Effector memory CD8-positive, alpha-beta T cell (primary cell): ENCODE measurements at regions not wholly inside any gene's neighbourhood (a gene's known extent, or its start where the extent isn't known, plus 50 kb on each side); places are given as distances from the start of the nearest gene placed in this dataset.

Source experiments
- ATAC-seq: fragments of 150-1000 bp; cut with Tn5 transposase; replicated peaks from 2 replicates; pipeline ENCODE4 v1.10.0; 2021; ENCODE audit warnings: mild to moderate bottlenecking, moderate library complexity
- DNase-seq, 3 experiments: peaks; one replicate each; pipeline ENCODE4 v3.0.0; 2021
- H3K27ac Mint-ChIP-seq, 2 donors: one replicate each; pipeline ENCODE4 v1.8.0; 2022; ENCODE audit warnings: mild to moderate bottlenecking in 2 of 2, mixed read lengths in 2 of 2, moderate library complexity in 2 of 2
- H3K27me3 Mint-ChIP-seq, 2 donors: one replicate each; pipeline ENCODE4 v1.8.0; 2022; ENCODE audit warnings: mixed read lengths in 2 of 2
- H3K36me3 Mint-ChIP-seq: one replicate; pipeline ENCODE4 v1.8.0; 2022; ENCODE audit warnings: mild to moderate bottlenecking, moderate library complexity, mixed read lengths; ENCODE audit not compliant: insufficient read depth
- H3K4me1 Mint-ChIP-seq, 2 donors: one replicate each; pipeline ENCODE4 v1.8.0; 2022; ENCODE audit warnings: low read depth in 2 of 2, mixed read lengths in 2 of 2
- H3K4me3 Mint-ChIP-seq, 2 donors: one replicate each; pipeline ENCODE4 v1.8.0; 2022; ENCODE audit warnings: mild to moderate bottlenecking in 2 of 2, mixed read lengths in 2 of 2, moderate library complexity in 2 of 2
- H3K9me3 Mint-ChIP-seq, 2 donors: one replicate each; pipeline ENCODE4 v1.8.0; 2022; ENCODE audit warnings: mixed read lengths in 2 of 2

DNA sequence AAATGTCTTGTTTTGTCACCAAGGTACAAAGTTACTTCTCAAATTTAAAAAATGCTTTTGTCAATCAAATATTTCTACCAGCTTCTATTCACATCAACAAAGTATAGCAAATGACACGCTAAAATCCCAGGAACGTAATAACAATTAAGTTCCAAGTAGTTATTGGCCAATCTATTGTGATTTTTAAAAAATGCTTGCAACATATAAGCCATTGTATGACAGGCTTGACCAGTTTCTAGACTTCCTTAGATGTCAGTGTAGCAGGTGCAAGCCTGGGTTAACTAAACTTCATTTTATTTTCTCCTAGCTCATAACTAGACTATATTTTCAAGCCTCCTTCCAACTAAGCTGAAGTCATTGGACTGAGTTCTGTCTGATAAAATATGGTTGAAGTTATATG is 494.5 kb upstream of the PKN2 start:
- no peak for DNase-seq
- H3K27me3 Mint-ChIP-seq = peaks cover 5 to 10% of the 10 kb centered on the region in 2 donors
- H3K27ac Mint-ChIP-seq = no peak overlapping the region
- ATAC-seq = no peak
- H3K4me1 Mint-ChIP-seq = no peaks in the 10 kb centered on the region
- no peak overlapping the region for H3K4me3 Mint-ChIP-seq
- no peaks in the 10 kb centered on the region for H3K36me3 Mint-ChIP-seq
- no peaks in the 10 kb centered on the region for H3K9me3 Mint-ChIP-seq

GRCh38 chr1:88191917-88192316 is 492.2 kb upstream of the PKN2 start:
- no peaks in the 10 kb centered on the region for H3K36me3 Mint-ChIP-seq
- H3K27ac Mint-ChIP-seq = no peak overlapping the region
- peaks cover 0 to 5% of the 10 kb centered on the region in 2 donors for H3K27me3 Mint-ChIP-seq
- no peaks in the 10 kb centered on the region for H3K4me1 Mint-ChIP-seq
- DNase-seq (no peak), ATAC-seq (no peak)
- no peak overlapping the region for H3K4me3 Mint-ChIP-seq
- H3K9me3 Mint-ChIP-seq = no peaks in the 10 kb centered on the region

DNA sequence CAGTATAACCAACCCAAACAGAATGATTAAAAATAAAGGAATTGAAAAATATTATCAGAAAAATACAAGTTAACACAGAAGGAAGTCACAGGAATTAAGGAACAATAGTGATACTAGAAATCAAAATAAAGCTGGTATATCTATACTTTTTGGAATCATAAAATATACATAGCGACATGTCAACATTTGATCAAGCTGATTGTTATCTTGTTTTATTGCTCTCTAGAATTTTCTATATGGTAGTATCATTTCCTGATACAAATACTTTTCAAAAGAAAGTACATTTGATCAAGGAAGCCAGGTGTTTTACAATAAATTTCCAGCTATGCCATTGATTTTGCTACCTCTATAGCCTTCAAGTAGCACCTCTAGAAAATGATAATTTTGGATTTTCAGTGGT is 489.5 kb upstream of the PKN2 start:
- no peak for DNase-seq
- no peak overlapping the region for H3K4me3 Mint-ChIP-seq
- H3K36me3 Mint-ChIP-seq = no peaks in the 10 kb centered on the region
- no peaks in the 10 kb centered on the region for H3K4me1 Mint-ChIP-seq
- H3K27ac Mint-ChIP-seq = no peak overlapping the region
- ATAC-seq = no peak
- peaks cover 0 to 5% of the 10 kb centered on the region in 2 donors for H3K27me3 Mint-ChIP-seq
- H3K9me3 Mint-ChIP-seq = no peaks in the 10 kb centered on the region

- H3K4me3 Mint-ChIP-seq = no peak overlapping the region
- no peak for ATAC-seq
- H3K9me3 Mint-ChIP-seq = peaks cover 1 to 6% of the 10 kb centered on the region in 2 donors
- H3K27me3 Mint-ChIP-seq = no peaks in the 10 kb centered on the region
- no peaks in the 10 kb centered on the region for H3K36me3 Mint-ChIP-seq
- no peak for DNase-seq
- no peaks in the 10 kb centered on the region for H3K4me1 Mint-ChIP-seq
- no peak overlapping the region for H3K27ac Mint-ChIP-seq
These were observed 483.5 kb upstream of the PKN2 start for GRCh38 chr1:88200545-88200944.

GRCh38 chr1:88204111-88204510 is 480.0 kb upstream of the PKN2 start:
- Mint-ChIP-seq H3K27ac (no peak overlapping the region), H3K9me3 (peaks cover 1 to 6% of the 10 kb centered on the region in 2 donors), H3K4me3 (no peak overlapping the region), H3K27me3 (peaks cover 0 to 9% of the 10 kb centered on the region in 2 donors), H3K36me3 (no peaks in the 10 kb centered on the region), H3K4me1 (no peaks in the 10 kb centered on the region)
- DNase-seq (no peak), ATAC-seq (no peak)

GRCh38 chr1:88204612-88205167 is 479.4 kb upstream of the PKN2 start:
- H3K36me3 Mint-ChIP-seq = no peaks in the 10 kb centered on the region
- H3K4me1 Mint-ChIP-seq = no peaks in the 10 kb centered on the region
- no peak for DNase-seq
- peaks cover 0 to 9% of the 10 kb centered on the region in 2 donors for H3K27me3 Mint-ChIP-seq
- no peak overlapping the region for H3K4me3 Mint-ChIP-seq
- no peak overlapping the region for H3K27ac Mint-ChIP-seq
- H3K9me3 Mint-ChIP-seq = peaks cover 1 to 6% of the 10 kb centered on the region in 2 donors
- no peak for ATAC-seq

DNA sequence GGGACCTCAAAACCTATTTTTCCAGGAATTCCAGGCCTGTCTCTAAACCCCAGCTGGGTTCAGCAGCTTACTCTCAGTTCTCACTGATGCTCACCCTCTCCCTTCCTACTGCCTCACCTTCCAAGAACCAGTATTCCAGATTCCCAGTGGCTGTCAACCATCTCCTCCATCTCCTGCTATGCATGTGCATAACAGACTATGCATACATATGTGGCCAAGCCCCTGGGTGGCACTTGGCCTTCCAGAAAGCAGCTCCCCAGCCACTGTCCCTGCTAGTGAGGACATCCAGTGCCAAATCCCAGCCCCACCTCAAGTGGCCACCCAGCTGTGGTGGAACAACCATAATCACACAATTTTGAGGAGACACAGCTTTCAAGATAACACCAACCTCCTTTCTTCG is 475.7 kb upstream of the PKN2 start:
- DNase-seq (no peak), ATAC-seq (no peak)
- Mint-ChIP-seq H3K27ac (no peak overlapping the region), H3K36me3 (no peaks in the 10 kb centered on the region), H3K4me3 (no peak overlapping the region), H3K4me1 (no peaks in the 10 kb centered on the region), H3K27me3 (peaks cover 0 to 9% of the 10 kb centered on the region in 2 donors), H3K9me3 (no peaks in the 10 kb centered on the region)

GRCh38 chr1:88210103-88210787 is 473.8 kb upstream of the PKN2 start:
- Mint-ChIP-seq H3K27ac (no peak overlapping the region), H3K4me1 (no peaks in the 10 kb centered on the region), H3K9me3 (no peaks in the 10 kb centered on the region), H3K36me3 (no peaks in the 10 kb centered on the region), H3K27me3 (peaks cover 0 to 9% of the 10 kb centered on the region in 2 donors), H3K4me3 (no peak overlapping the region)
- ATAC-seq (no peak), DNase-seq (no peak)

GRCh38 chr1:88216441-88216840 is 467.6 kb upstream of the PKN2 start:
- Mint-ChIP-seq H3K27me3 (no peaks in the 10 kb centered on the region), H3K4me3 (no peak overlapping the region), H3K36me3 (no peaks in the 10 kb centered on the region), H3K9me3 (no peaks in the 10 kb centered on the region), H3K27ac (no peak overlapping the region), H3K4me1 (no peaks in the 10 kb centered on the region)
- ATAC-seq (no peak), DNase-seq (no peak)

DNA sequence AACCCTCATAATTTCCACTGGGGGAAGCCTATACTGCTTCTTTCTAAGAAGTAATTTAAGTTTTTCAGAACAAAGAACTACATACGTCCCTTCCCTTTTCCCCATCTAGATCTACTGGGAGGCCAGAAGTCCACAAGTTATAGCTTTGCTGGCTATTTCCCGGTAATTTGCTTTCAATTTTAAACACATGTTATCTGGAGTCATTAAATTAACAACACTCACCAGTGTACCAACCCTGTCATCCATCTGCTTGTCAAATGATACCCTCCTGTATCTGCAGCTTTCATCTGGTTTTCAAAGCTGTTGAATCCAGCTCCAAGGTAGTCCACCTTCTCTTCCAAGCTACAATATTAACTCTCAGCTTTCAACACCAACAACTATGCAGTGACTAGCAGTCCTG is 466.7 kb upstream of the PKN2 start:
- Mint-ChIP-seq H3K36me3 (no peaks in the 10 kb centered on the region), H3K4me1 (no peaks in the 10 kb centered on the region), H3K27me3 (no peaks in the 10 kb centered on the region), H3K4me3 (no peak overlapping the region), H3K9me3 (no peaks in the 10 kb centered on the region), H3K27ac (no peak overlapping the region)
- DNase-seq (no peak), ATAC-seq (no peak)

DNA sequence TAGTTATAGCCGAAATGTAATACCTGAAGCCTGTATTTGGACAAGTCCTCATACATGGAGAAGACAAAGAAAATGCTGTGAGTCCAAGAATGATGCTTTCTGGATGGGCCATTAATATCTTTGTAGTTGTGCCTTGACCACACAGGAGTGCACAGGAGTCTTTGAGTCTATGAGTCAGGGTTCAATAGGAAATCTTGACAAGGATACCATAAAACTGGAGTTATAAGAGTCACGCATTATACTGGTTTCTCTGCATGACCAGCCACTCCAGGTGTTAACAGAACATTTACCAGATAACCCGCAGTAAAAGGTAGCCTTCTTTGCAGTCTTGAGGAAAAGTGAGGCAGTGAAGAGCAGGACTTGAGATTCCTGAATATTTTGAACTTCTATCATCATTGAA is 464.6 kb upstream of the PKN2 start:
- H3K36me3 Mint-ChIP-seq = no peaks in the 10 kb centered on the region
- no peaks in the 10 kb centered on the region for H3K4me1 Mint-ChIP-seq

DNA sequence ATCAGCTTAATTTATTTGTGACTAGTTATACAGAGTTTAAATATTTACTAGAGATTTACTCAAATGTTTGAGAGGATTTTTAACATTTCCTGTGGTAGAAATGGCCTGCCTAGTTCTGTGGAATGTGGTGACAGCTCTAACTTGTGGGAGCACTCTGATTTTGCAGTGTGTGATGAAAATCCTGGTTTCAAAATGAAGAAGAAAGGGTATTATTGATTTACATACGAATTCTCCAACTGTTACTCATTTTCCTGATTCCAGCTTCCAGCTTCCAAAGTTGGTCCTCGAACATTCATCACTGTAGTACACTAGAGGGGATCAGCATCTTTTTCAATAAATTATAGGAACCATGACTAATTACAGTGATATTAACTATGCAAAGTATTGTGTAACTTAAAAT is 462.7 kb upstream of the PKN2 start:
- Mint-ChIP-seq H3K4me1 (no peaks in the 10 kb centered on the region), H3K9me3 (no peaks in the 10 kb centered on the region), H3K27ac (no peak overlapping the region), H3K4me3 (no peak overlapping the region), H3K27me3 (no peaks in the 10 kb centered on the region), H3K36me3 (no peaks in the 10 kb centered on the region)
- ATAC-seq (no peak), DNase-seq (no peak)

More for the DNA sequence above, 464.6 kb upstream of the PKN2 start:
- ATAC-seq = no peak
- Mint-ChIP-seq H3K9me3 (no peaks in the 10 kb centered on the region), H3K4me3 (no peak overlapping the region), H3K27me3 (no peaks in the 10 kb centered on the region), H3K27ac (no peak overlapping the region)
- DNase-seq = no peak

- DNase-seq (no peak), ATAC-seq (no peak)
- H3K27me3 Mint-ChIP-seq = no peaks in the 10 kb centered on the region
- H3K4me3 Mint-ChIP-seq = no peak overlapping the region
- no peak overlapping the region for H3K27ac Mint-ChIP-seq
- H3K36me3 Mint-ChIP-seq = no peaks in the 10 kb centered on the region
- H3K4me1 Mint-ChIP-seq = no peaks in the 10 kb centered on the region
- no peaks in the 10 kb centered on the region for H3K9me3 Mint-ChIP-seq
These were observed 459.2 kb upstream of the PKN2 start for GRCh38 chr1:88224906-88225305.

GRCh38 chr1:88228114-88228513 is 456.0 kb upstream of the PKN2 start:
- Mint-ChIP-seq H3K36me3 (no peaks in the 10 kb centered on the region), H3K27ac (no peak overlapping the region)

More at GRCh38 chr1:88228114-88228513, 456.0 kb upstream of the PKN2 start:
- H3K4me1 Mint-ChIP-seq = no peaks in the 10 kb centered on the region
- H3K9me3 Mint-ChIP-seq = peaks cover 0 to 2% of the 10 kb centered on the region in 2 donors
- no peak for DNase-seq
- no peaks in the 10 kb centered on the region for H3K27me3 Mint-ChIP-seq
- H3K4me3 Mint-ChIP-seq = no peak overlapping the region
- no peak for ATAC-seq
